ENCODE measurements at regions not wholly inside any gene's neighbourhood (a gene's known extent, or its start where the extent isn't known, plus 50 kb on each side); places are given as distances from the start of the nearest gene placed in this dataset.
"Not testable (repeated sequence)": the region's sequence is repeated elsewhere in the genome, so short reads cannot be mapped to it uniquely, and the experiment has no call there.

DNA sequence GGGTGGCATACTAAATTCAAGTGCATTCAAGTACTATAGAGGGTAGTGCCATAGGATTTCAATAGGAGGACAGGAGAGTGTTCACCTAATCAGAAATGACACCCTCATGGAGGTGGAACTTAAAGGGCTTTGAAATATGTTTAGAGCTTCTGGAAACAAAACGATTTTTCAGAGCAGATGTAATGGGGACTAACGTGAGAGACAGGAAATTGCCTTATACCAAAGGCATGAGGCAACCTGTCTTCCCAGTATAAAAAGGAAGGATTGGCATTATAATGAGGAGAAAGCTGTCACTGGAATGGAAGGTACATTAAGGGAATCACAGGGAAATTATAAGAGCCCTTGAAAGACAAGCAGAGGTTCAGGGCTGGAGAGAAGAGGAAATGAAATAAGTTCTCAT lies 116.3 kb upstream of the PNPLA4 start:
- Histone ChIP-seq H3K27me3 (ENCODE audit: insufficient read depth, poor library complexity, severe bottlenecking) (no peaks in the 10 kb centered on the region), H3K27ac (replicated peaks) (no peak overlapping the region), H3K4me3 (replicated peaks; ENCODE audit: insufficient read depth, low read length) (no peak overlapping the region)
- no peak for DNase-seq (ENCODE audit: low read depth in 1 of 2, low spot score in 1 of 2)
- TF ChIP-seq SPI1 (IDR thresholded peaks at IDR 0.05; ENCODE audit: borderline replicate concordance, low read depth) (no peak), POLR2AphosphoS5 (IDR thresholded peaks at IDR 0.05; ENCODE audit: low read depth) (no peak), GABPA (IDR thresholded peaks at IDR 0.05; ENCODE audit: low read depth) (no peak)
- TF ChIP-seq, protein P1, sequence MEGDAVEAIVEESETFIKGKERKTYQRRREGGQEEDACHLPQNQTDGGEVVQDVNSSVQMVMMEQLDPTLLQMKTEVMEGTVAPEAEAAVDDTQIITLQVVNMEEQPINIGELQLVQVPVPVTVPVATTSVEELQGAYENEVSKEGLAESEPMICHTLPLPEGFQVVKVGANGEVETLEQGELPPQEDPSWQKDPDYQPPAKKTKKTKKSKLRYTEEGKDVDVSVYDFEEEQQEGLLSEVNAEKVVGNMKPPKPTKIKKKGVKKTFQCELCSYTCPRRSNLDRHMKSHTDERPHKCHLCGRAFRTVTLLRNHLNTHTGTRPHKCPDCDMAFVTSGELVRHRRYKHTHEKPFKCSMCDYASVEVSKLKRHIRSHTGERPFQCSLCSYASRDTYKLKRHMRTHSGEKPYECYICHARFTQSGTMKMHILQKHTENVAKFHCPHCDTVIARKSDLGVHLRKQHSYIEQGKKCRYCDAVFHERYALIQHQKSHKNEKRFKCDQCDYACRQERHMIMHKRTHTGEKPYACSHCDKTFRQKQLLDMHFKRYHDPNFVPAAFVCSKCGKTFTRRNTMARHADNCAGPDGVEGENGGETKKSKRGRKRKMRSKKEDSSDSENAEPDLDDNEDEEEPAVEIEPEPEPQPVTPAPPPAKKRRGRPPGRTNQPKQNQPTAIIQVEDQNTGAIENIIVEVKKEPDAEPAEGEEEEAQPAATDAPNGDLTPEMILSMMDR (IDR thresholded peaks at IDR 0.05; ENCODE audit: insufficient read depth, low read length): no peak
- TF ChIP-seq, protein P2, sequence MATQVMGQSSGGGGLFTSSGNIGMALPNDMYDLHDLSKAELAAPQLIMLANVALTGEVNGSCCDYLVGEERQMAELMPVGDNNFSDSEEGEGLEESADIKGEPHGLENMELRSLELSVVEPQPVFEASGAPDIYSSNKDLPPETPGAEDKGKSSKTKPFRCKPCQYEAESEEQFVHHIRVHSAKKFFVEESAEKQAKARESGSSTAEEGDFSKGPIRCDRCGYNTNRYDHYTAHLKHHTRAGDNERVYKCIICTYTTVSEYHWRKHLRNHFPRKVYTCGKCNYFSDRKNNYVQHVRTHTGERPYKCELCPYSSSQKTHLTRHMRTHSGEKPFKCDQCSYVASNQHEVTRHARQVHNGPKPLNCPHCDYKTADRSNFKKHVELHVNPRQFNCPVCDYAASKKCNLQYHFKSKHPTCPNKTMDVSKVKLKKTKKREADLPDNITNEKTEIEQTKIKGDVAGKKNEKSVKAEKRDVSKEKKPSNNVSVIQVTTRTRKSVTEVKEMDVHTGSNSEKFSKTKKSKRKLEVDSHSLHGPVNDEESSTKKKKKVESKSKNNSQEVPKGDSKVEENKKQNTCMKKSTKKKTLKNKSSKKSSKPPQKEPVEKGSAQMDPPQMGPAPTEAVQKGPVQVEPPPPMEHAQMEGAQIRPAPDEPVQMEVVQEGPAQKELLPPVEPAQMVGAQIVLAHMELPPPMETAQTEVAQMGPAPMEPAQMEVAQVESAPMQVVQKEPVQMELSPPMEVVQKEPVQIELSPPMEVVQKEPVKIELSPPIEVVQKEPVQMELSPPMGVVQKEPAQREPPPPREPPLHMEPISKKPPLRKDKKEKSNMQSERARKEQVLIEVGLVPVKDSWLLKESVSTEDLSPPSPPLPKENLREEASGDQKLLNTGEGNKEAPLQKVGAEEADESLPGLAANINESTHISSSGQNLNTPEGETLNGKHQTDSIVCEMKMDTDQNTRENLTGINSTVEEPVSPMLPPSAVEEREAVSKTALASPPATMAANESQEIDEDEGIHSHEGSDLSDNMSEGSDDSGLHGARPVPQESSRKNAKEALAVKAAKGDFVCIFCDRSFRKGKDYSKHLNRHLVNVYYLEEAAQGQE (IDR thresholded peaks at IDR 0.05; ENCODE audit: insufficient replicate concordance, low read depth): no peak

DNA sequence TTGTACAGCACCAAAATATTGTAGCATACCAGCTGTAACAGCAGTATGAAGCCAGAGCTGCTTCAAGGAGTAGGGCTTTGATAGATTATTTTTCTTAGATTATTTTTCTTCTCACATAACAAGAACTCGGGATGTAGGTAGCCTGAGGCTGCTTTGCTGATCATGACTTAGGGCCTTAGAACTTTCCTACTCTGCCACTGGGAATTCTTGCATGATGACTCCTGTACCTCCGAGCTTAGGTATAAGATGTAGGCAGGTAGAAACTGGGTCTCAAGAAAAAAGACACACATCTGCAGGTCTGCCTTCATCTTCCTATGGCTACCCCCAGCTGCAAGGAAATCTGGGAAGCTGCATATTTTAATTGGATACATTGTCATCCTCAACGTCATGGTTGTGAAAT lies 115.9 kb upstream of the PNPLA4 start:
- no peaks in the 10 kb centered on the region for H3K27me3 ChIP-seq (ENCODE audit: insufficient read depth, poor library complexity, severe bottlenecking)
- TF ChIP-seq, protein P2 (IDR thresholded peaks at IDR 0.05; ENCODE audit: insufficient replicate concordance, low read depth): no peak
- TF ChIP-seq GABPA (IDR thresholded peaks at IDR 0.05; ENCODE audit: low read depth): no peak
- TF ChIP-seq, protein P1 (IDR thresholded peaks at IDR 0.05; ENCODE audit: insufficient read depth, low read length): no peak
- no peak for TF ChIP-seq SPI1 (IDR thresholded peaks at IDR 0.05; ENCODE audit: borderline replicate concordance, low read depth)
- TF ChIP-seq POLR2AphosphoS5 (IDR thresholded peaks at IDR 0.05; ENCODE audit: low read depth): no peak
- no peak overlapping the region for H3K27ac ChIP-seq (replicated peaks)
- no peak for DNase-seq (ENCODE audit: low read depth in 1 of 2, low spot score in 1 of 2)
- no peak overlapping the region for H3K4me3 ChIP-seq (replicated peaks; ENCODE audit: insufficient read depth, low read length)

DNA sequence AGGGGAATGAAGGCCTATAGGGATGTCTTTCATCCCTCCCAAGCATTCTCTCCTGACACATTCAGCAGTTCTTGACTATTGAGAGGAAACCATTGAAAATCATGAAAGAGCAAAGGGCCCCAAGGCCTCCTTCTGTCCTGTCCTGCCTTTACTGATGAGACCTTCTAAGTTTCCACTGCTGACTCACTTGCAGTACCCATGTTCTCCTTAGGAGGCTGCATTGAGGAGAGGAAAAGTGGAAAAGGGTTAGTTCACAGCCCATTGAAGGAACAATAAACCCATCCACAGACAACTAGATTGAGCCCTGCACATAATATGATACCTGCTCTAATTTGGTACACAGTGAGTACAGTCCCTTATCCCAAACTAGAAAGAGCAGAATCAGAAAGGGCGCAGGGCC lies 115.1 kb upstream of the PNPLA4 start:
- H3K27ac ChIP-seq (replicated peaks): no peak overlapping the region
- no peak overlapping the region for H3K4me3 ChIP-seq (replicated peaks; ENCODE audit: insufficient read depth, low read length)
- no peak for DNase-seq (ENCODE audit: low read depth in 1 of 2, low spot score in 1 of 2)
- TF ChIP-seq POLR2AphosphoS5 (IDR thresholded peaks at IDR 0.05; ENCODE audit: low read depth) (no peak), GABPA (IDR thresholded peaks at IDR 0.05; ENCODE audit: low read depth) (no peak)
- H3K27me3 ChIP-seq (ENCODE audit: insufficient read depth, poor library complexity, severe bottlenecking): no peaks in the 10 kb centered on the region

DNA sequence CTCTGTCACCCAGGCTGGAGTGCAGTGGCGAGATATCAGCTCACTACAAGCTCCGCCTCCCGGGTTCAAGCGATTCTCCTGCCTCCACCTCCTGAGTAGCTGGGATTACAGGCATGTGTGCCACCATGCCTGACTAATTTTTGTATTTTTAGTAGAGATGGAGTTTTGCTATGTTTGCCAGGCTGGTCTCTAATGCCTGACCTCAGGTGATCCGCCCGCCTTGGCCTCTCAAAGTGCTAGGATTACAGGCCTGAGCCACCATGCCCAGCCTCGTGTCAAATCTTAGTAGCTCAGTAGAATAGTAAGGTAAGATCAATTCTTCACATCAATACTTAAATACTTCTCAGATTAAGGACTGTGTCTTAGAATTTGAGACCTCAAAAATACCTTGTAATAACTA lies 112.5 kb upstream of the PNPLA4 start:
- H3K27ac ChIP-seq (replicated peaks); H3K4me3 ChIP-seq (replicated peaks; ENCODE audit: insufficient read depth, low read length); H3K27me3 ChIP-seq (ENCODE audit: insufficient read depth, poor library complexity, severe bottlenecking); DNase-seq (ENCODE audit: low read depth in 1 of 2, low spot score in 1 of 2): not testable (repeated sequence)

DNA sequence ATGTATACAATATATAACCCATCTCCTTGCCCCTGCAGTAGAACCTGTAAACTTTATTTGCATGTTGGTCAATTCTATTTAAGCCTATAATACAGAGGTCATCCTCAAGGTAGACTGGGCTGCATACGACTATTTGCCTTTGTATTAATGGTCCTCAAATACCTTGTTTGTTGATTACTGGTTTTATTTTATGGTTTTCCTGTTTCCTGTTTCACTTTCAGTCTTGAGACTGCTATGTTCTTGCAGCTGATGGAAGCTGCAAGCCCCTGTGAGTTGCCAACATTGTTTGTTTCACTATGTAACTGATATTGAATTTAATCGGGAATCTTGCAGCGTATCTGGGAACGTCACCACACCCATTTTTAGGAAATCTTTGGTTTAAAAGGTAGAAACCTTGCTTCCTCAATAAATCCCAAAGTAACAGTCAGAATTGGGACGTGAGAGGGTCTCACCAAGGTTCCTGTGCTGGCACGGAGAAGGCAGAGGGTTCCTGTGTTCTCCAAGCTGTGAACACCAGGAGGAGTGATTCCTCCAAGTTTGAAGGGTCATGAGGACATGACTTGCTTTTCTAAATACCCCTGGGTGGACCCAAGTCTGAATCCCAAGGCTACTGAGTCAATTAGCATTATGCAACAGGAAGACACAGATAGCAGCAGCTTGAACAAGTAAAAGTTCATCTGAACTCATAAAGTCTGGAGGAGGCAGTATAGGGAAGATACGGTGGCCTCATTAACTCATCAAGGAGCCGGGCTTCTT lies 110.6 kb upstream of the PNPLA4 start:
- no peak for DNase-seq (ENCODE audit: low read depth in 1 of 2, low spot score in 1 of 2)
- H3K27me3 ChIP-seq (ENCODE audit: insufficient read depth, poor library complexity, severe bottlenecking): no peaks in the 10 kb centered on the region
- no peak overlapping the region for H3K27ac ChIP-seq (replicated peaks)
- TF ChIP-seq, protein P2 (IDR thresholded peaks at IDR 0.05; ENCODE audit: insufficient replicate concordance, low read depth): no peak
- TF ChIP-seq SPI1 (IDR thresholded peaks at IDR 0.05; ENCODE audit: borderline replicate concordance, low read depth) (no peak), POLR2AphosphoS5 (IDR thresholded peaks at IDR 0.05; ENCODE audit: low read depth) (no peak), GABPA (IDR thresholded peaks at IDR 0.05; ENCODE audit: low read depth) (no peak)
- TF ChIP-seq, protein P1 (IDR thresholded peaks at IDR 0.05; ENCODE audit: insufficient read depth, low read length): no peak
- H3K4me3 ChIP-seq (replicated peaks; ENCODE audit: insufficient read depth, low read length): no peak overlapping the region

All from HL-60 (cell line).